Glutamatergic neuron (in vitro differentiated cells): ENCODE measurements at regions not wholly inside any gene's neighbourhood (a gene's known extent, or its start where the extent isn't known, plus 50 kb on each side); places are given as distances from the start of the nearest gene placed in this dataset.
"Not testable (repeated sequence)": the region's sequence is repeated elsewhere in the genome, so short reads cannot be mapped to it uniquely, and the experiment has no call there.

ENCODE experiments used
- DNase-seq: peaks from one replicate; pipeline ENCODE4 v3.0.0; 2022
- H3K27ac Mint-ChIP-seq: one replicate; pipeline ENCODE4 v1.8.0; 2020; ENCODE audit warnings: mild to moderate bottlenecking, mixed read lengths, inconsistent platforms; ENCODE audit not compliant: unreplicated experiment
- H3K27me3 Mint-ChIP-seq: one replicate; pipeline ENCODE4 v1.8.0; 2020; ENCODE audit warnings: mild to moderate bottlenecking, moderate library complexity, mixed read lengths, inconsistent platforms; ENCODE audit not compliant: unreplicated experiment
- H3K36me3 Mint-ChIP-seq: one replicate; pipeline ENCODE4 v1.8.0; 2020; ENCODE audit warnings: mild to moderate bottlenecking, mixed read lengths, inconsistent platforms; ENCODE audit not compliant: unreplicated experiment
- H3K4me1 Mint-ChIP-seq: one replicate; pipeline ENCODE4 v1.8.0; 2020; ENCODE audit warnings: mild to moderate bottlenecking, low read depth, mixed read lengths, inconsistent platforms; ENCODE audit not compliant: unreplicated experiment
- H3K4me3 Mint-ChIP-seq: one replicate; pipeline ENCODE4 v1.8.0; 2020; ENCODE audit warnings: mild to moderate bottlenecking, mixed read lengths, inconsistent platforms; ENCODE audit not compliant: unreplicated experiment
- H3K9me3 Mint-ChIP-seq: one replicate; pipeline ENCODE4 v1.8.0; 2020; ENCODE audit warnings: mild to moderate bottlenecking, moderate library complexity, mixed read lengths, inconsistent platforms; ENCODE audit not compliant: unreplicated experiment
- TF ChIP-seq, protein P1 (sequence below): fragments of 200-600 bp; sonication (generic); IDR thresholded peaks from one replicate; pipeline ENCODE4 v1.5.0; 2021; ENCODE audit not compliant: partially characterized antibody, unreplicated experiment

DNA sequence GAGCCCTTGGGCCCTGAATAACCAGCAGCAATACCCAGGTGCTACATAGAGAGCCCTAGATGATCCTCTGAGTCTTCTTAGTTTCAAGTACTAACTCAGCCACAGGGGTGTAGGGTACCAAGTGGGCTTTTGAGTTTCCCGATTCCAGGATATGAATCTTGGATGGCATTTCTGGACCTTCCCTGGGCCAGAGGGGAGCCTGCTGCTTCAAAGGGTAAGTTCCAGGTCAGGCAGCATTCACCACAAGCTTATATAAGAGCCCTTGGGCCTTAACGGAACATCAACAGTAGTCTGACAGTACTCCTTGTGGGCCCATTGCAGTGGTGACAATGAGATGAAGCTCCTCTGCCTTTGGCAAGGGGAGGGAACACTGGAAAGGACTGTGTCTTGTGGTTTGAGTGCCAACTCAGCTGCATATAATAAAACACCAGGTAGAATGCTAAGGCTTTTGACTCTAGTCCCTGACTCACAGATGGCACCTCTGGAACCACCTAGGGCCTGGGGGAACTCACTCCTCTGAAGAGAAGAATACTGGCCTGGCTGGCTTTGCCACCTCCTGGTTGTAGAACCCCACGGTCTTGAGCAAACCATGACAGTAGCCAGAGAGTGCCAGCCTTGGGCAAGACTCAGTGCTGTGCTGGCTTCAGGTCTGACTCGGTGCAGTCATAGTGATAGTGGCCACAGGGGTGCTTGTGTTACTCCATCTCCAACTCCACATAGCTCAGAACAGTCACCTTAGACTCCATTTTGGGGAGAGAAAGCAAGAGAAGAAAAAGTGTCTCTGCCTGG, 235.7 kb downstream of the AKAIN1 start:
- no peaks in the 10 kb centered on the region for H3K36me3 Mint-ChIP-seq
- TF ChIP-seq, protein P1, sequence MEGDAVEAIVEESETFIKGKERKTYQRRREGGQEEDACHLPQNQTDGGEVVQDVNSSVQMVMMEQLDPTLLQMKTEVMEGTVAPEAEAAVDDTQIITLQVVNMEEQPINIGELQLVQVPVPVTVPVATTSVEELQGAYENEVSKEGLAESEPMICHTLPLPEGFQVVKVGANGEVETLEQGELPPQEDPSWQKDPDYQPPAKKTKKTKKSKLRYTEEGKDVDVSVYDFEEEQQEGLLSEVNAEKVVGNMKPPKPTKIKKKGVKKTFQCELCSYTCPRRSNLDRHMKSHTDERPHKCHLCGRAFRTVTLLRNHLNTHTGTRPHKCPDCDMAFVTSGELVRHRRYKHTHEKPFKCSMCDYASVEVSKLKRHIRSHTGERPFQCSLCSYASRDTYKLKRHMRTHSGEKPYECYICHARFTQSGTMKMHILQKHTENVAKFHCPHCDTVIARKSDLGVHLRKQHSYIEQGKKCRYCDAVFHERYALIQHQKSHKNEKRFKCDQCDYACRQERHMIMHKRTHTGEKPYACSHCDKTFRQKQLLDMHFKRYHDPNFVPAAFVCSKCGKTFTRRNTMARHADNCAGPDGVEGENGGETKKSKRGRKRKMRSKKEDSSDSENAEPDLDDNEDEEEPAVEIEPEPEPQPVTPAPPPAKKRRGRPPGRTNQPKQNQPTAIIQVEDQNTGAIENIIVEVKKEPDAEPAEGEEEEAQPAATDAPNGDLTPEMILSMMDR = no peak
- no peak for DNase-seq
- H3K4me3 Mint-ChIP-seq = no peak overlapping the region
- no peaks in the 10 kb centered on the region for H3K27me3 Mint-ChIP-seq
- peaks cover 2% of the 10 kb centered on the region for H3K9me3 Mint-ChIP-seq
- H3K27ac Mint-ChIP-seq = no peak overlapping the region
- H3K4me1 Mint-ChIP-seq = no peaks in the 10 kb centered on the region

DNA sequence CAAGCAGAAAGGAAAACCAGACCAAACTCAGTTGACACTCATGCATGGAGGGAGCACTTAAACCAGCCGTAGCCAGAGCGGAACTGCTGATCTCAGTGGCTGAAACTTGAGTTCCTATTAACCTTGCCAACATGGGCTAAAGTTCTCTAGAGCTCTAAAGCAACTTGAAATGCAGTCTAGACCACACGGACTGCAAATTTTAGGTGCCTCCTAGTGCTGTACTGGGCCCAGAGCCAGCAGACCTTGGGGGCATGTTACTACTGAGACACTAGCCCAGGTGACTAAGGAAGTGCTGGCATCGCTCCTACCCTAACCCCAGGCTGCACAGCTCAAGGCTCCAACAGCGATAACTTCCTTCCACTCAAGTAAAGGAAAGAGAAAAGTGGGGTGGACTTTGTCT, 236.5 kb downstream of the AKAIN1 start:
- H3K9me3 Mint-ChIP-seq = peaks cover 2% of the 10 kb centered on the region
- H3K27ac Mint-ChIP-seq = no peak overlapping the region
- no peaks in the 10 kb centered on the region for H3K36me3 Mint-ChIP-seq

DNA sequence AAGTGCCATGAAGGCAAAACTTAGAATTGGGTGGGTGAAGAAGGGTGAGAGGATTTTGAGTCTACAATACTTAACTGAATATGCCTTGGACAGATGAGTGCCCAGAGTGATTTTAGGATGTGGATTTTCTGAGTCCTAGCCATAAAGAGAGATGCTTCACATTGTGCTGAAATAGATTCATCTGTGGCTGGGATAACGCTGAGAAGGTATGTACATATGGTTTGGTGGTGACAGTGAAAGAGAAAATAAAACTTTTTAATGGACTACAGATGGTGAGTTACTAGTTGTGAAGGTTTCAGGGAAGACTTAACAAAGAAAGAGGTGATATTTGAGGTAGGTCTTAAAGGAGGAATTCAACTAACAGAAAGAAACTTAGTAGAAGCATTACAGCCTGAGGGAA, 265.8 kb downstream of the AKAIN1 start:
- Mint-ChIP-seq H3K27me3 (no peaks in the 10 kb centered on the region), H3K36me3 (peaks cover 5% of the 10 kb centered on the region), H3K4me1 (no peaks in the 10 kb centered on the region), H3K4me3 (no peak overlapping the region), H3K27ac (no peak overlapping the region), H3K9me3 (no peaks in the 10 kb centered on the region)
- TF ChIP-seq, protein P1 = no peak
- DNase-seq = no peak

More for the DNA sequence above, 236.5 kb downstream of the AKAIN1 start:
- DNase-seq = no peak
- Mint-ChIP-seq H3K27me3 (no peaks in the 10 kb centered on the region), H3K4me3 (no peak overlapping the region), H3K4me1 (no peaks in the 10 kb centered on the region)
- TF ChIP-seq, protein P1 = no peak

DNA sequence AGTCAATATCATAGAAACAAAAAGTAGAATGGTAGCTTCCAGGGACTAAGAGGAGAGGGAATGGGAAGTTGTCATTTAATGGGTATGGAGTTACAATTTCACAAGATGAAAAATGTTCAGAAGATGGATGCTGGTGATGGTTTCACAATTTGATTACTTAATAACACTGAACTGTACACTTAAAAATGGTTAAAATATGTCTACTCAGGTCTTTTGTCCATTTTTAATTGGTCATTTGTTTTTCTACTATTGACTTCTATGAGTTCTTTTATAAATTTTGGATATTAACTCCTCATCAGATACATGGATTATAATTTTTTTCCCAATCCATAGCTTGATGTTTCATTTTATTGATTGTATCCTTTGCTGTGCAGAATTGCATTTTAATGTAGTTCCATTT, 275.5 kb downstream of the AKAIN1 start:
- peaks cover 4% of the 10 kb centered on the region for H3K4me1 Mint-ChIP-seq
- H3K4me3 Mint-ChIP-seq = no peak overlapping the region
- peaks cover 1% of the 10 kb centered on the region for H3K27me3 Mint-ChIP-seq
- DNase-seq = no peak
- H3K36me3 Mint-ChIP-seq = no peaks in the 10 kb centered on the region
- H3K27ac Mint-ChIP-seq = no peak overlapping the region
- peaks cover 1% of the 10 kb centered on the region for H3K9me3 Mint-ChIP-seq
- TF ChIP-seq, protein P1 = no peak

DNA sequence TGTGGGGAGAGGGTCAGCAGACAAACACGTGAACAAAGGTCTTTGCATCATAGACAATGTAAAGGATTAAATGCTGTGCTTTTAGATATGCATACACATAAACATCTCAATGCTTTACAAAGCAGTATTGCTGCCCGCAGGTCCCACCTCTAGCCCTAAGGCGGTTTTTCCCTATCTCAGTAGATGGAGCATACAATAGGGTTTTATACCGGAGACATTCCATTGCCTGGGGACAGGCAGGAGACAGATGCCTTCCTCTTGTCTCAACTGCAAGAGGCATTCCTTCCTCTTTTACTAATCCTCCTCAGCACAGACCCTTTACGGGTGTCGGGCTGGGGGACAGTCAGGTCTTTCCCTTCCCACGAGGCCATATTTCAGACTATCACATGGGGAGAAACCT, 279.5 kb downstream of the AKAIN1 start:
- not testable (repeated sequence) for H3K4me1 Mint-ChIP-seq, H3K27me3 Mint-ChIP-seq, H3K9me3 Mint-ChIP-seq

More for the DNA sequence above, 279.5 kb downstream of the AKAIN1 start:
- H3K4me3 Mint-ChIP-seq, H3K27ac Mint-ChIP-seq, DNase-seq, H3K36me3 Mint-ChIP-seq: not testable (repeated sequence)
